ENCODE measurements at regions not wholly inside any gene's neighbourhood (a gene's known extent, or its start where the extent isn't known, plus 50 kb on each side); places are given as distances from the start of the nearest gene placed in this dataset.

- Histone ChIP-seq H4K5ac (ENCODE audit: insufficient read length, low read depth, low read length) (no peak overlapping the region), H3K9me3 (ENCODE audit: insufficient read depth in 2 of 2, low read depth in 1 of 2, low read length in 1 of 2) (no peaks in the 10 kb centered on the region), H3K4me2 (ENCODE audit: insufficient read depth in 1 of 2, low read depth in 2 of 2, low read length in 2 of 2) (peak overlapping the region; percentile 38 to 41; a peak in 3 of 4 replicates), H3K27me3 (replicated peaks in 1 of 4; ENCODE audit: control insufficient read depth in 3 of 4, extremely low read depth in 1 of 4, insufficient read depth in 3 of 4, low read length in 3 of 4) (no peaks in the 10 kb centered on the region), H2BK20ac (ENCODE audit: low read length) (peak overlapping the region; percentile 92), H2BK12ac (ENCODE audit: low read depth, low read length) (peak overlapping the region; percentile 72), H4K8ac (ENCODE audit: extremely low read depth, insufficient read depth, low read length) (no peak overlapping the region), H4K20me1 (replicated peaks in 1 of 2; ENCODE audit: control insufficient read depth in 1 of 2, insufficient read depth in 2 of 2, low read length in 2 of 2) (no peaks in the 10 kb centered on the region), H3K27ac (ENCODE audit: low read depth, low read length) (no peak overlapping the region), H3K56ac (replicated peaks; ENCODE audit: insufficient read length, low read depth, low read length) (no peak overlapping the region), H2AFZ (ENCODE audit: low read length) (no peak overlapping the region), H3K4me3 (ENCODE audit: extremely low read depth in 1 of 4, insufficient read depth in 2 of 4, low read depth in 3 of 4, low read length in 4 of 4) (peak overlapping the region in 1 of 4 experiments; percentile 12; a peak in 1 of 8 replicates), H3K4ac (replicated peaks; ENCODE audit: insufficient read length, low read depth, low read length) (no peak overlapping the region), H3K79me1 (ENCODE audit: low read depth, low read length) (no peaks in the 10 kb centered on the region), H3K4me1 (replicated peaks in 1 of 4; ENCODE audit: control insufficient read depth in 3 of 4, insufficient read depth in 4 of 4, low read length in 3 of 4) (peaks cover 0 to 17% (median 5%) of the 10 kb centered on the region in 4 experiments; a peak in 2 of 7 replicates), H3K23ac (ENCODE audit: insufficient read length) (no peak overlapping the region), H3K36me3 (ENCODE audit: control insufficient read depth in 2 of 4, insufficient read depth in 4 of 4, low read length in 3 of 4) (no peaks in the 10 kb centered on the region), H3K23me2 (ENCODE audit: low read depth, low read length) (no peaks in the 10 kb centered on the region), H2AK5ac (ENCODE audit: low read depth, low read length) (no peak overlapping the region), H2BK120ac (replicated peaks; ENCODE audit: low read depth, low read length) (no peak overlapping the region), H3K79me2 (ENCODE audit: control insufficient read depth in 1 of 2, insufficient read depth in 2 of 2, low read length in 2 of 2) (no peaks in the 10 kb centered on the region), H3K18ac (ENCODE audit: extremely low read depth, low read length) (no peak overlapping the region), H2BK15ac (ENCODE audit: low read length) (no peak overlapping the region), H3K9ac (replicated peaks in 1 of 4; ENCODE audit: extremely low read depth in 1 of 4, low read depth in 3 of 4, low read length in 3 of 4) (no peak overlapping the region), H2BK5ac (ENCODE audit: low read depth, low read length) (peak overlapping the region; percentile 61; the same call in 1 of the 2 replicates), H4K91ac (replicated peaks; ENCODE audit: insufficient read length, low read length) (no peak overlapping the region), H3K14ac (ENCODE audit: insufficient read length) (no peak overlapping the region)
- FAIRE-seq (no peak), DNase-seq (ENCODE audit: low read depth in 1 of 2, low spot score in 2 of 2) (no peak)
- 95% methylated on average over 1 of the region's 1 CpG; no CpG with 5 or more reads in 1 of the 2 experiments for WGBS, 2 experiments (ENCODE audit: extremely low coverage in 1 of 2, insufficient coverage in 1 of 2, insufficient read length in 1 of 2, insufficient replicate concordance in 2 of 2, low coverage in 1 of 2, low lambda C conversion rate in 2 of 2, missing lambda C conversion rate in 1 of 2)
- CTCF ChIA-PET (ENCODE audit: partially characterized antibody): interaction anchor here (0.7 to 1.7 kb wide), 9 partner anchors 9 to 381 kb away, joined by 3 to 5 read pairs (median 4); no protein-coding TSS in a partner anchor
- POLR2A ChIA-PET (ENCODE audit: partially characterized antibody): interaction anchor here (0.8 kb wide), 1 partner anchor 635 kb away, joined by 4 read pairs; the partner anchor contains the start of gene TIFA
- no peak for TF ChIP-seq NANOG (IDR thresholded peaks at IDR 0.05; ENCODE audit: insufficient read depth, low read depth, low read length, poor library complexity, severe bottlenecking)
- peak; percentile 62; the same call in 1 of the 2 replicates for TF ChIP-seq SRF (IDR thresholded peaks at IDR 0.05; ENCODE audit: low read depth, low read length)
- no peak for TF ChIP-seq RNF2 (IDR thresholded peaks at IDR 0.05; ENCODE audit: borderline replicate concordance, low read depth, low read length, missing control alignments, poor library complexity, severe bottlenecking)
Observed at GRCh38 chr4:111650674-111651086, 494.6 kb upstream of the FAM241A start.
